GM23338 (cell line): ENCODE measurements at regions not wholly inside any gene's neighbourhood (a gene's known extent, or its start where the extent isn't known, plus 50 kb on each side); places are given as distances from the start of the nearest gene placed in this dataset.
A peak's percentile ranks its signal among the peaks of the same experiment; 100 is the strongest.

Experiments used
- ATAC-seq: fragments of 200-7000 bp; cut with Tn5 transposase; 3 replicates; pipeline ENCODE4 v1.9.1; 2020
- DNase-seq: peaks from one replicate; pipeline ENCODE4 v3.0.0-alpha.2; 2015; ENCODE audit warnings: low spot score
- H2AFZ ChIP-seq: fragments of 200-600 bp; sonication (generic); 2 replicates; pipeline ENCODE4 v1.8.0; 2016; ENCODE audit warnings: antibody characterized with exemption, mild to moderate bottlenecking, moderate library complexity
- H3F3A ChIP-seq: fragments of 200-600 bp; sonication (generic); replicated peaks from 2 replicates; pipeline ENCODE4 v1.8.0; 2017; ENCODE audit warnings: antibody characterized with exemption, mixed run types, low read depth
- H3K27ac ChIP-seq: fragments of 200-600 bp; sonication (generic); 2 replicates; pipeline ENCODE4 v1.6.1; 2016; ENCODE audit warnings: low read depth
- H3K27me3 ChIP-seq: fragments of 200-600 bp; sonication (generic); 2 replicates; pipeline ENCODE4 v1.8.0; 2016; ENCODE audit warnings: mild to moderate bottlenecking, mixed run types, moderate library complexity; ENCODE audit not compliant: insufficient read depth
- H3K36me3 ChIP-seq: fragments of 200-600 bp; sonication (generic); 2 replicates; pipeline ENCODE4 v1.8.0; 2016; ENCODE audit warnings: mild to moderate bottlenecking; ENCODE audit not compliant: insufficient read depth
- H3K4me1 ChIP-seq: fragments of 200-600 bp; sonication (generic); 2 replicates; pipeline ENCODE4 v1.8.0; 2016; ENCODE audit warnings: mild to moderate bottlenecking, moderate library complexity; ENCODE audit not compliant: insufficient read depth
- H3K4me2 ChIP-seq: fragments of 200-600 bp; sonication (generic); 2 replicates; pipeline ENCODE4 v1.7.1; 2017; ENCODE audit warnings: mixed run types
- H3K4me3 ChIP-seq: fragments of 200-600 bp; sonication (generic); 2 replicates; pipeline ENCODE4 v1.6.1; 2016; ENCODE audit warnings: mixed run types
- H3K79me2 ChIP-seq: fragments of 200-600 bp; sonication (generic); replicated peaks from 2 replicates; pipeline ENCODE4 v1.8.0; 2017; ENCODE audit warnings: mild to moderate bottlenecking; ENCODE audit not compliant: insufficient read depth
- H3K9me2 ChIP-seq: fragments of 200-600 bp; sonication (generic); 2 replicates; pipeline ENCODE4 v1.8.0; 2017; ENCODE audit not compliant: insufficient read depth
- H4K20me1 ChIP-seq: fragments of 200-600 bp; sonication (generic); replicated peaks from 2 replicates; pipeline ENCODE4 v1.8.0; 2017; ENCODE audit warnings: mild to moderate bottlenecking; ENCODE audit not compliant: insufficient read depth
- H3K27ac Mint-ChIP-seq: 2 replicates; pipeline ENCODE4 v1.8.0; 2020; ENCODE audit warnings: inconsistent platforms, mild to moderate bottlenecking, moderate library complexity, mixed read lengths
- H3K27me3 Mint-ChIP-seq: 3 replicates; pipeline ENCODE4 v1.8.0; 2022; ENCODE audit warnings: low read depth, mild to moderate bottlenecking, moderate library complexity, mixed read lengths, inconsistent platforms; ENCODE audit not compliant: insufficient read depth, poor library complexity
- H3K36me3 Mint-ChIP-seq: 3 replicates; pipeline ENCODE4 v1.8.0; 2021; ENCODE audit warnings: low read depth, mild to moderate bottlenecking, inconsistent platforms, moderate library complexity, mixed read lengths
- H3K4me1 Mint-ChIP-seq: 3 replicates; pipeline ENCODE4 v1.8.0; 2020; ENCODE audit warnings: mild to moderate bottlenecking, inconsistent platforms, mixed read lengths
- H3K4me3 Mint-ChIP-seq: 3 replicates; pipeline ENCODE4 v1.8.0; 2021; ENCODE audit warnings: moderate library complexity, mild to moderate bottlenecking, inconsistent platforms, mixed read lengths
- H3K9me3 Mint-ChIP-seq: 3 replicates; pipeline ENCODE4 v1.8.0; 2020; ENCODE audit warnings: moderate library complexity, mild to moderate bottlenecking, inconsistent platforms, mixed read lengths
- CREB1 ChIP-seq: fragments of 250-450 bp; sonication (Bioruptor Pico); IDR thresholded peaks from 2 replicates; pipeline ENCODE4 v1.5.0; 2020; ENCODE audit warnings: low read depth, mild to moderate bottlenecking, moderate library complexity
- EZH2 ChIP-seq: fragments of 200-600 bp; sonication (generic); IDR thresholded peaks from one replicate; pipeline ENCODE4 v1.8.0; 2017; ENCODE audit warnings: antibody characterized with exemption, mild to moderate bottlenecking, low read depth; ENCODE audit not compliant: unreplicated experiment
- EZH2phosphoT487 ChIP-seq: fragments of 200-600 bp; sonication (generic); IDR thresholded peaks from one replicate; pipeline ENCODE4 v1.8.1; 2018; ENCODE audit warnings: antibody characterized with exemption; ENCODE audit not compliant: unreplicated experiment
- JUNB ChIP-seq: IDR thresholded peaks from one replicate; pipeline ENCODE4 v1.6.1; 2016; ENCODE audit warnings: antibody characterized with exemption; ENCODE audit not compliant: unreplicated experiment
- NANOG ChIP-seq: IDR thresholded peaks from 2 replicates; pipeline ENCODE4 v1.6.1; 2016; ENCODE audit warnings: antibody characterized with exemption, borderline replicate concordance
- POLR2AphosphoS5 ChIP-seq: IDR thresholded peaks from 2 replicates; pipeline ENCODE4 v1.6.1; 2016; ENCODE audit warnings: antibody characterized with exemption, low read depth
- STAT1 ChIP-seq: IDR thresholded peaks from one replicate; pipeline ENCODE4 v1.6.1; 2016; ENCODE audit warnings: antibody characterized with exemption; ENCODE audit not compliant: unreplicated experiment
- ZNF114 ChIP-seq: fragments of 250-450 bp; sonication (Bioruptor Pico); IDR thresholded peaks from 2 replicates; pipeline ENCODE4 v1.5.0; 2020; ENCODE audit warnings: mild to moderate bottlenecking, moderate library complexity
- ZNF331 ChIP-seq: fragments of 250-450 bp; sonication (Bioruptor Pico); IDR thresholded peaks from 2 replicates; pipeline ENCODE4 v1.5.0; 2020; ENCODE audit warnings: low read depth, mild to moderate bottlenecking, moderate library complexity
- TF ChIP-seq, protein P1 (sequence below): IDR thresholded peaks from 2 replicates; pipeline ENCODE4 v1.6.1; 2016; ENCODE audit warnings: antibody characterized with exemption
- TF ChIP-seq, protein P2 (sequence below), 2 experiments: fragments of 200-600 bp in 1 of 2; sonication (generic) in 1 of 2; conservative IDR thresholded peaks; 2 replicates each; pipeline versions ENCODE4 v1.5.1 to v1.6.1; 2016 to 2017; ENCODE audit warnings: antibody characterized with exemption in 2 of 2, low read depth in 2 of 2, mild to moderate bottlenecking in 2 of 2, moderate library complexity in 1 of 2
- TF ChIP-seq, protein P3 (sequence below): IDR thresholded peaks from one replicate; pipeline ENCODE4 v1.6.1; 2018; ENCODE audit warnings: antibody characterized with exemption; ENCODE audit not compliant: unreplicated experiment
- TF ChIP-seq, protein P4 (sequence below): fragments of 250-450 bp; sonication (Bioruptor Pico); IDR thresholded peaks from 2 replicates; pipeline ENCODE4 v1.5.0; 2020; ENCODE audit warnings: mild to moderate bottlenecking, moderate library complexity

DNA sequence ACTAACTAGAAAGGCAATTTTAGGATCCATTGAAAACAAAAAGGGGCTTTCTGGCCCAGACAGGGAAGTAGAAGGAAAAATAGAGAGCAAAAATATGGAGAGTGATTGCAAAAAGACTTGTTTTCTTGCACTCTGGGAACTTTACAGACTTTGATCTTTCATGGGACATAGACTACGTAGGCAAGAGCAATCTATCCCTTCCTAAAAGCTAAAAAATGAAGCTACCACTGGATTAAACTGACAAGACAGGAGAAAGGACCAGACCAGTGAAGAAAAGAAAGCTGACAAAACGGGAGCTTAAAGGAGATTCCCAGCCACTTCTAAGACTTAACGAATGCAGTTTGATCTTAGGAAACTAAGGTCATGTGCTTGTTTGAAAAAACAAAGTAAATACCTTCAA, 524.5 kb downstream of the KLF5 start:
- H3K4me3 Mint-ChIP-seq = no peak overlapping the region
- Histone ChIP-seq H3F3A (no peaks in the 10 kb centered on the region), H3K4me1 (no peaks in the 10 kb centered on the region), H3K36me3 (no peaks in the 10 kb centered on the region), H3K79me2 (no peaks in the 10 kb centered on the region), H4K20me1 (no peaks in the 10 kb centered on the region), H3K27ac (no peak overlapping the region), H3K9me2 (peaks cover 11% of the 10 kb centered on the region), H3K4me3 (no peak overlapping the region), H2AFZ (peak overlapping the region; percentile 3; the same call in 1 of the 2 replicates), H3K27me3 (no peaks in the 10 kb centered on the region), H3K4me2 (no peak overlapping the region)
- TF ChIP-seq ZNF114 (CRISPR knock-in tag) (no peak), POLR2AphosphoS5 (no peak), NANOG (no peak), EZH2phosphoT487 (no peak), ZNF331 (no peak), JUNB (no peak), CREB1 (CRISPR knock-in tag) (no peak), EZH2 (no peak), STAT1 (no peak)
- TF ChIP-seq, protein P1, sequence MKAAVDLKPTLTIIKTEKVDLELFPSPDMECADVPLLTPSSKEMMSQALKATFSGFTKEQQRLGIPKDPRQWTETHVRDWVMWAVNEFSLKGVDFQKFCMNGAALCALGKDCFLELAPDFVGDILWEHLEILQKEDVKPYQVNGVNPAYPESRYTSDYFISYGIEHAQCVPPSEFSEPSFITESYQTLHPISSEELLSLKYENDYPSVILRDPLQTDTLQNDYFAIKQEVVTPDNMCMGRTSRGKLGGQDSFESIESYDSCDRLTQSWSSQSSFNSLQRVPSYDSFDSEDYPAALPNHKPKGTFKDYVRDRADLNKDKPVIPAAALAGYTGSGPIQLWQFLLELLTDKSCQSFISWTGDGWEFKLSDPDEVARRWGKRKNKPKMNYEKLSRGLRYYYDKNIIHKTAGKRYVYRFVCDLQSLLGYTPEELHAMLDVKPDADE = no peak
- TF ChIP-seq, protein P2, sequence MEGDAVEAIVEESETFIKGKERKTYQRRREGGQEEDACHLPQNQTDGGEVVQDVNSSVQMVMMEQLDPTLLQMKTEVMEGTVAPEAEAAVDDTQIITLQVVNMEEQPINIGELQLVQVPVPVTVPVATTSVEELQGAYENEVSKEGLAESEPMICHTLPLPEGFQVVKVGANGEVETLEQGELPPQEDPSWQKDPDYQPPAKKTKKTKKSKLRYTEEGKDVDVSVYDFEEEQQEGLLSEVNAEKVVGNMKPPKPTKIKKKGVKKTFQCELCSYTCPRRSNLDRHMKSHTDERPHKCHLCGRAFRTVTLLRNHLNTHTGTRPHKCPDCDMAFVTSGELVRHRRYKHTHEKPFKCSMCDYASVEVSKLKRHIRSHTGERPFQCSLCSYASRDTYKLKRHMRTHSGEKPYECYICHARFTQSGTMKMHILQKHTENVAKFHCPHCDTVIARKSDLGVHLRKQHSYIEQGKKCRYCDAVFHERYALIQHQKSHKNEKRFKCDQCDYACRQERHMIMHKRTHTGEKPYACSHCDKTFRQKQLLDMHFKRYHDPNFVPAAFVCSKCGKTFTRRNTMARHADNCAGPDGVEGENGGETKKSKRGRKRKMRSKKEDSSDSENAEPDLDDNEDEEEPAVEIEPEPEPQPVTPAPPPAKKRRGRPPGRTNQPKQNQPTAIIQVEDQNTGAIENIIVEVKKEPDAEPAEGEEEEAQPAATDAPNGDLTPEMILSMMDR (conservative IDR thresholded peaks at IDR 0.05; ENCODE audit: low read depth in 2 of 2) = no peak
- TF ChIP-seq, protein P3, sequence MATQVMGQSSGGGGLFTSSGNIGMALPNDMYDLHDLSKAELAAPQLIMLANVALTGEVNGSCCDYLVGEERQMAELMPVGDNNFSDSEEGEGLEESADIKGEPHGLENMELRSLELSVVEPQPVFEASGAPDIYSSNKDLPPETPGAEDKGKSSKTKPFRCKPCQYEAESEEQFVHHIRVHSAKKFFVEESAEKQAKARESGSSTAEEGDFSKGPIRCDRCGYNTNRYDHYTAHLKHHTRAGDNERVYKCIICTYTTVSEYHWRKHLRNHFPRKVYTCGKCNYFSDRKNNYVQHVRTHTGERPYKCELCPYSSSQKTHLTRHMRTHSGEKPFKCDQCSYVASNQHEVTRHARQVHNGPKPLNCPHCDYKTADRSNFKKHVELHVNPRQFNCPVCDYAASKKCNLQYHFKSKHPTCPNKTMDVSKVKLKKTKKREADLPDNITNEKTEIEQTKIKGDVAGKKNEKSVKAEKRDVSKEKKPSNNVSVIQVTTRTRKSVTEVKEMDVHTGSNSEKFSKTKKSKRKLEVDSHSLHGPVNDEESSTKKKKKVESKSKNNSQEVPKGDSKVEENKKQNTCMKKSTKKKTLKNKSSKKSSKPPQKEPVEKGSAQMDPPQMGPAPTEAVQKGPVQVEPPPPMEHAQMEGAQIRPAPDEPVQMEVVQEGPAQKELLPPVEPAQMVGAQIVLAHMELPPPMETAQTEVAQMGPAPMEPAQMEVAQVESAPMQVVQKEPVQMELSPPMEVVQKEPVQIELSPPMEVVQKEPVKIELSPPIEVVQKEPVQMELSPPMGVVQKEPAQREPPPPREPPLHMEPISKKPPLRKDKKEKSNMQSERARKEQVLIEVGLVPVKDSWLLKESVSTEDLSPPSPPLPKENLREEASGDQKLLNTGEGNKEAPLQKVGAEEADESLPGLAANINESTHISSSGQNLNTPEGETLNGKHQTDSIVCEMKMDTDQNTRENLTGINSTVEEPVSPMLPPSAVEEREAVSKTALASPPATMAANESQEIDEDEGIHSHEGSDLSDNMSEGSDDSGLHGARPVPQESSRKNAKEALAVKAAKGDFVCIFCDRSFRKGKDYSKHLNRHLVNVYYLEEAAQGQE = no peak
- TF ChIP-seq, protein P4, sequence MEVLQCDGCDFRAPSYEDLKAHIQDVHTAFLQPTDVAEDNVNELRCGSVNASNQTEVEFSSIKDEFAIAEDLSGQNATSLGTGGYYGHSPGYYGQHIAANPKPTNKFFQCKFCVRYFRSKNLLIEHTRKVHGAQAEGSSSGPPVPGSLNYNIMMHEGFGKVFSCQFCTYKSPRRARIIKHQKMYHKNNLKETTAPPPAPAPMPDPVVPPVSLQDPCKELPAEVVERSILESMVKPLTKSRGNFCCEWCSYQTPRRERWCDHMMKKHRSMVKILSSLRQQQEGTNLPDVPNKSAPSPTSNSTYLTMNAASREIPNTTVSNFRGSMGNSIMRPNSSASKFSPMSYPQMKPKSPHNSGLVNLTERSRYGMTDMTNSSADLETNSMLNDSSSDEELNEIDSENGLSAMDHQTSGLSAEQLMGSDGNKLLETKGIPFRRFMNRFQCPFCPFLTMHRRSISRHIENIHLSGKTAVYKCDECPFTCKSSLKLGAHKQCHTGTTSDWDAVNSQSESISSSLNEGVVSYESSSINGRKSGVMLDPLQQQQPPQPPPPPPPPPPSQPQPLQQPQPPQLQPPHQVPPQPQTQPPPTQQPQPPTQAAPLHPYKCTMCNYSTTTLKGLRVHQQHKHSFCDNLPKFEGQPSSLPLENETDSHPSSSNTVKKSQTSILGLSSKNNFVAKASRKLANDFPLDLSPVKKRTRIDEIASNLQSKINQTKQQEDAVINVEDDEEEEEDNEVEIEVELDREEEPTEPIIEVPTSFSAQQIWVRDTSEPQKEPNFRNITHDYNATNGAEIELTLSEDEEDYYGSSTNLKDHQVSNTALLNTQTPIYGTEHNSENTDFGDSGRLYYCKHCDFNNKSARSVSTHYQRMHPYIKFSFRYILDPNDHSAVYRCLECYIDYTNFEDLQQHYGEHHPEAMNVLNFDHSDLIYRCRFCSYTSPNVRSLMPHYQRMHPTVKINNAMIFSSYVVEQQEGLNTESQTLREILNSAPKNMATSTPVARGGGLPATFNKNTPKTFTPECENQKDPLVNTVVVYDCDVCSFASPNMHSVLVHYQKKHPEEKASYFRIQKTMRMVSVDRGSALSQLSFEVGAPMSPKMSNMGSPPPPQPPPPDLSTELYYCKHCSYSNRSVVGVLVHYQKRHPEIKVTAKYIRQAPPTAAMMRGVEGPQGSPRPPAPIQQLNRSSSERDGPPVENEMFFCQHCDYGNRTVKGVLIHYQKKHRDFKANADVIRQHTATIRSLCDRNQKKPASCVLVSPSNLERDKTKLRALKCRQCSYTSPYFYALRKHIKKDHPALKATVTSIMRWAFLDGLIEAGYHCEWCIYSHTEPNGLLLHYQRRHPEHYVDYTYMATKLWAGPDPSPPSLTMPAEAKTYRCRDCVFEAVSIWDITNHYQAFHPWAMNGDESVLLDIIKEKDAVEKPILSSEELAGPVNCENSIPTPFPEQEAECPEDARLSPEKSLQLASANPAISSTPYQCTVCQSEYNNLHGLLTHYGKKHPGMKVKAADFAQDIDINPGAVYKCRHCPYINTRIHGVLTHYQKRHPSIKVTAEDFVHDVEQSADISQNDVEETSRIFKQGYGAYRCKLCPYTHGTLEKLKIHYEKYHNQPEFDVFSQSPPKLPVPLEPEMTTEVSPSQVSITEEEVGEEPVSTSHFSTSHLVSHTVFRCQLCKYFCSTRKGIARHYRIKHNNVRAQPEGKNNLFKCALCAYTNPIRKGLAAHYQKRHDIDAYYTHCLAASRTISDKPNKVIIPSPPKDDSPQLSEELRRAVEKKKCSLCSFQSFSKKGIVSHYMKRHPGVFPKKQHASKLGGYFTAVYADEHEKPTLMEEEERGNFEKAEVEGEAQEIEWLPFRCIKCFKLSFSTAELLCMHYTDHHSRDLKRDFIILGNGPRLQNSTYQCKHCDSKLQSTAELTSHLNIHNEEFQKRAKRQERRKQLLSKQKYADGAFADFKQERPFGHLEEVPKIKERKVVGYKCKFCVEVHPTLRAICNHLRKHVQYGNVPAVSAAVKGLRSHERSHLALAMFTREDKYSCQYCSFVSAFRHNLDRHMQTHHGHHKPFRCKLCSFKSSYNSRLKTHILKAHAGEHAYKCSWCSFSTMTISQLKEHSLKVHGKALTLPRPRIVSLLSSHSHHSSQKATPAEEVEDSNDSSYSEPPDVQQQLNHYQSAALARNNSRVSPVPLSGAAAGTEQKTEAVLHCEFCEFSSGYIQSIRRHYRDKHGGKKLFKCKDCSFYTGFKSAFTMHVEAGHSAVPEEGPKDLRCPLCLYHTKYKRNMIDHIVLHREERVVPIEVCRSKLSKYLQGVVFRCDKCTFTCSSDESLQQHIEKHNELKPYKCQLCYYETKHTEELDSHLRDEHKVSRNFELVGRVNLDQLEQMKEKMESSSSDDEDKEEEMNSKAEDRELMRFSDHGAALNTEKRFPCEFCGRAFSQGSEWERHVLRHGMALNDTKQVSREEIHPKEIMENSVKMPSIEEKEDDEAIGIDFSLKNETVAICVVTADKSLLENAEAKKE (CRISPR knock-in tag) = no peak
- DNase-seq (no peak), ATAC-seq (no peak)
- 0 out of 3 replicates have a peak, but pooled peaks cover 3% of the 10 kb centered on the region for H3K36me3 Mint-ChIP-seq
- H3K27ac Mint-ChIP-seq = no peak overlapping the region
- H3K4me1 Mint-ChIP-seq = peaks cover 6% of the 10 kb centered on the region; the same call in 2 of the 3 replicates
- peaks cover 6% of the 10 kb centered on the region for H3K27me3 Mint-ChIP-seq
- H3K9me3 Mint-ChIP-seq = no peaks in the 10 kb centered on the region
